GM12874 (cell line): ENCODE measurements at regions not wholly inside any gene's neighbourhood (a gene's known extent, or its start where the extent isn't known, plus 50 kb on each side); places are given as distances from the start of the nearest gene placed in this dataset.

Experiments used
- CTCF ChIP-seq: IDR thresholded peaks from 2 replicates; pipeline ENCODE4 v1.5.1; 2011; ENCODE audit warnings: low read depth, mild to moderate bottlenecking, control low read depth, low read length, moderate library complexity; ENCODE audit not compliant: insufficient read depth

GRCh38 chr2:176483901-176484568 is 214.8 kb downstream of the MTX2 start:
- TF ChIP-seq CTCF, result no peak

- TF ChIP-seq CTCF, result no peak
These were observed 215.6 kb downstream of the MTX2 start for GRCh38 chr2:176484838-176485237.

- TF ChIP-seq CTCF, result no peak
These were observed 219.2 kb downstream of the MTX2 start for GRCh38 chr2:176488431-176488830.

GRCh38 chr2:176490061-176490861 is 221.0 kb downstream of the MTX2 start:
- no peak for TF ChIP-seq CTCF

GRCh38 chr2:176491172-176491904 is 222.1 kb downstream of the MTX2 start:
- no peak for TF ChIP-seq CTCF

GRCh38 chr2:176492583-176492982 is 223.3 kb downstream of the MTX2 start:
- TF ChIP-seq CTCF, result no peak

GRCh38 chr2:176493226-176493825 is 224.1 kb downstream of the MTX2 start:
- TF ChIP-seq CTCF, result no peak
